Hematopoietic multipotent progenitor cell treated with erythropoietin and hydrocortisone succinate and interleukin-3 and kit ligand, for 8 days (in vitro differentiated cells): ENCODE measurements at regions not wholly inside any gene's neighbourhood (a gene's known extent, or its start where the extent isn't known, plus 50 kb on each side); places are given as distances from the start of the nearest gene placed in this dataset.
"Not testable (repeated sequence)": the region's sequence is repeated elsewhere in the genome, so short reads cannot be mapped to it uniquely, and the experiment has no call there.

Experiments used
- DNase-seq: peaks from one replicate; pipeline ENCODE4 v3.0.0-alpha.2; 2015

GRCh38 chrX:80929251-80929650, 119.6 kb upstream of the BRWD3 start:
- no peak for DNase-seq

DNA sequence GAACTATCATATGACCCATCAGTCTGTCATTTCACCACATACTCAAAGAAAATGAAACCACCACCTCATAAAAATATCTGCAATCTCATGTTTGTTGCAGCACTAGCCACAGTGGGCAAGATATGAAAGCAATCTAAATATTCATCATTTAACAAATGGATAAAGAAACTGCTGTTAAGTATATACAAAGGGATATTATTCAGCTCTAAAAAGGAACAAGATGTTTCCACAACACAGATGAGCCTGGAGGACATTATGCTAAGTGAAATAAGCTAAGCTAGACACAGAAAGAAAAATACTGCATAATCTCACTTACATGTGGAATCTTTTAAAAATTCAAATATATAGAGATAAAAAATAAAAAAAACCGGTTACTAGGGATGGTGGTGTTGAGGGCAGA, 108.2 kb upstream of the BRWD3 start:
- DNase-seq = no peak

DNA sequence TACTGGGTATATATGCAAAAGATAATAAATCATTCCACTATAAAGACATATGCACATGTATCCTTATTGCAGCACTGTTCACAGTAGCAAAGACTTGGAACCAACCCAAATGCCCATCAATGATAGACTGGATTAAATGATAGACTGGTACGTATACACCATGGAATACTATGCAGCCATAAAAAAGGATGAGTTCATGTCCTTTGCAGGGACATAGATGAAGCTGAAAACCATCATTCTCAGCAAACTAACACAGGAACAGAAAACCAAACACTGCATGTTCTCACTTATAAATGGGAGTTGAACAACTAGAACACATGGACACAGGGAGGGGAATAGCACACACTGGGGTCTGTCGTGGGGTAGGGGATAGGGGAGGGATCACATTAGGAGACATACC, 102.7 kb upstream of the BRWD3 start:
- not testable (repeated sequence) for DNase-seq

GRCh38 chrX:80879916-80880315, 70.2 kb upstream of the BRWD3 start:
- no peak for DNase-seq

DNA sequence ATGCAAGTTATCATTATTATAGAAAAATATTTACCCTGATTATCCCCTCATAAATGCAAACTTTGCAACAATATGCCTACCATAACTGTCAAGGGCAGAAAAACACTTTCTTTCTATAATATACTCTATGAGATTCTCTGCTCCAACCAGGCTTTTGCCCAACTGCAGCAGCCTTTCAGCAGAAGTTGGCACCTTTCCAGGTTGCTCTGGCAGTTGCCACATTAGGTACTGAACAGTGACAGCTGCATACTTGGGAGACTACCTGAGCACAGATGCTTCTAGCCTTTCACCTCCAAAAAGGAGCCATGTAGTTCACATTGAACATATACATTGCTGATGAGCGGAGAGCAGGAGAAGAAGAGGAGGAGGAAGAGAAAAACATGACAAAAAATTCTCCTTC, 69.5 kb upstream of the BRWD3 start:
- DNase-seq = no peak

DNA sequence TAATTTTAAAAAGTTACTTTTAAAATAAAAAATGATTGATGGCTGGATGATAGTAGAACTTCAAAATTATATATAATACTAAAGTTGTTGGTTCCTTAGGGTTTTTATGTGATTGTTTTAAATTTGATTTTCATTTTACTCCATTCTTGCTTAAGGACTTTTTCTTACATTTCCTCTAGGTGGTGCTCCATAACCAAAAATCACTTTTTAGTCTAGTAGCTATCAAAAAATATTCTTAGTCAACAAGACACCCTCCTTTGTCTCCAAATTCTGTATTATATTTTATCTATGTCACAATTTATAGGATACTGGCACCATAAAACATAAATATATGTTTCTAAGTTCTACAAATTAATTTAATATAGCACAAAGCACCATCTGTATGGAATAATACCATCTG, 67.2 kb upstream of the BRWD3 start:
- peak; percentile 63 for DNase-seq
